PC-9 (cell line): ENCODE measurements at regions not wholly inside any gene's neighbourhood (a gene's known extent, or its start where the extent isn't known, plus 50 kb on each side); places are given as distances from the start of the nearest gene placed in this dataset.

Experiments
- EZH2 ChIP-seq: fragments of 200-600 bp; sonication (generic); IDR thresholded peaks from 2 replicates; pipeline ENCODE4 v1.8.0; 2017; ENCODE audit warnings: antibody characterized with exemption, low read depth
- TF ChIP-seq, protein P1 (sequence below): fragments of 200-600 bp; sonication (generic); conservative IDR thresholded peaks from 2 replicates; pipeline ENCODE4 v1.6.1; 2017; ENCODE audit warnings: mixed run types, antibody characterized with exemption, mild to moderate bottlenecking, moderate library complexity

- TF ChIP-seq, protein P1, sequence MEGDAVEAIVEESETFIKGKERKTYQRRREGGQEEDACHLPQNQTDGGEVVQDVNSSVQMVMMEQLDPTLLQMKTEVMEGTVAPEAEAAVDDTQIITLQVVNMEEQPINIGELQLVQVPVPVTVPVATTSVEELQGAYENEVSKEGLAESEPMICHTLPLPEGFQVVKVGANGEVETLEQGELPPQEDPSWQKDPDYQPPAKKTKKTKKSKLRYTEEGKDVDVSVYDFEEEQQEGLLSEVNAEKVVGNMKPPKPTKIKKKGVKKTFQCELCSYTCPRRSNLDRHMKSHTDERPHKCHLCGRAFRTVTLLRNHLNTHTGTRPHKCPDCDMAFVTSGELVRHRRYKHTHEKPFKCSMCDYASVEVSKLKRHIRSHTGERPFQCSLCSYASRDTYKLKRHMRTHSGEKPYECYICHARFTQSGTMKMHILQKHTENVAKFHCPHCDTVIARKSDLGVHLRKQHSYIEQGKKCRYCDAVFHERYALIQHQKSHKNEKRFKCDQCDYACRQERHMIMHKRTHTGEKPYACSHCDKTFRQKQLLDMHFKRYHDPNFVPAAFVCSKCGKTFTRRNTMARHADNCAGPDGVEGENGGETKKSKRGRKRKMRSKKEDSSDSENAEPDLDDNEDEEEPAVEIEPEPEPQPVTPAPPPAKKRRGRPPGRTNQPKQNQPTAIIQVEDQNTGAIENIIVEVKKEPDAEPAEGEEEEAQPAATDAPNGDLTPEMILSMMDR: no peak
- no peak for TF ChIP-seq EZH2
Measured at GRCh38 chr2:65666156-65666725, 233.8 kb upstream of the SPRED2 start.
